ENCODE measurements at regions not wholly inside any gene's neighbourhood (a gene's known extent, or its start where the extent isn't known, plus 50 kb on each side); places are given as distances from the start of the nearest gene placed in this dataset.

DNA sequence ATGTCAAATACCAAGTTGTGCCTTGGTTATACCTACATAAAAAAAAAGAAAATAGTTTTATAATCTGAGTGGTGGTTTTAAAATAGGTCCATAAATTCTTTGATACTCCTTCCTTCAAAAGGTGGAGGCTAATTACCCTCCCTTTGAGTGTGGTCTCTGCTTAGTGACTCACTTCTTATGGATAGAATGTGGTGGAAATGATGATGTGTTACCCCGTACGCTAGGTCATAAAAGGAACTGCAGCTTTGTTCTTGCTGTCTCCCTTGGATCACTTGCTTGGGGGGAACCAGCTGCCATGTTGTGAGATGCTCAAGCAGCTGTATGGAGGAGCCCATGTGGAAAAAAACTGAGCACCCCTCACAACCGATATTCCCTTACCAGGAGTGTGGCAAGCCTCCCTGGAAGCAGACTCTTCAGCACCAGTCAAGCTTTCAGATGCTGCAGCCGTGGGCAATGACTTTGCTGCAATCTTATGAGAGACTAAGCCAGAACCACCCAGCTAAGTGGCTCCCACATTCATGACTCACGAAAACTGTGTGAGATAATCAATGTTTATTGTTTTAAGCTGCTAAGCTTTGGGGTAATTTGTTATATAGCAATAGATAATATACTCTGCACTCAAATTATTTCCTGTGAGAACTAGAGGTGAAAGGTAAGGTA is 195.0 kb upstream of the GATB start:
- TF ChIP-seq PAX5 (IDR thresholded peaks at IDR 0.05; ENCODE audit: insufficient read depth, low read length, severe bottlenecking), result no peak
- TF ChIP-seq POLR2A (IDR thresholded peaks at IDR 0.05; ENCODE audit: low read depth, low read length), result no peak
- no peak for TF ChIP-seq POLR2AphosphoS5 (IDR thresholded peaks at IDR 0.05; ENCODE audit: low read depth, low read length)
- TF ChIP-seq TAF1 (IDR thresholded peaks at IDR 0.05; ENCODE audit: low read depth, low read length), result no peak
- TF ChIP-seq POU2F2 (IDR thresholded peaks at IDR 0.05; ENCODE audit: low read depth, low read length), result no peak
- TF ChIP-seq SPI1 (IDR thresholded peaks at IDR 0.05; ENCODE audit: low read depth, low read length), result no peak

Data from GM12891 (cell line).